Mucosa of descending colon (tissue), 3 donors: ENCODE measurements at regions not wholly inside any gene's neighbourhood (a gene's known extent, or its start where the extent isn't known, plus 50 kb on each side); places are given as distances from the start of the nearest gene placed in this dataset.

ENCODE experiments used
- ATAC-seq: fragments of 200-7000 bp; cut with Tn5 transposase; one replicate; pipeline ENCODE4 v1.9.1; 2020; ENCODE audit warnings: mild to moderate bottlenecking, moderate library complexity
- DNase-seq, 3 donors: peaks; one replicate each; pipeline ENCODE4 v3.0.0-alpha.2; 2020
- H3K36me3 ChIP-seq: fragments of 200-600 bp; one replicate; pipeline ENCODE4 v1.8.0; 2021; ENCODE audit warnings: low read depth, mild to moderate bottlenecking
- H3K4me1 ChIP-seq: fragments of 200-600 bp; one replicate; pipeline ENCODE4 v1.8.0; 2021; ENCODE audit warnings: low read depth, mild to moderate bottlenecking
- H3K4me3 ChIP-seq: fragments of 200-600 bp; one replicate; pipeline ENCODE4 v1.8.0; 2021; ENCODE audit warnings: mild to moderate bottlenecking
- H3K9me3 ChIP-seq: fragments of 200-600 bp; one replicate; pipeline ENCODE4 v1.8.0; 2021; ENCODE audit warnings: mild to moderate bottlenecking
- intact Hi-C, 2 donors: fragments of 100-400 bp; cut with DNase I in 1 of 2; cut with micrococcal nuclease in 1 of 2; formaldehyde crosslinking; loops; one replicate each; pipeline versions ENCODE4 v1.11.0 to v1.11.1; 2022; cut with DNase I, micrococcal nuclease
- TF ChIP-seq, protein P1 (sequence below): fragments of 200-600 bp; IDR thresholded peaks from one replicate; pipeline ENCODE4 v1.8.0; 2022; ENCODE audit warnings: antibody characterized with exemption, mild to moderate bottlenecking
- donor health status: DM: no; HTN: no; CAD: no; lungs with moderate emphysema.
- donor health status: DM: no; HTN: no; CAD: no.
- donor health status: DM: no; HTN: yes; CAD: no.

DNA sequence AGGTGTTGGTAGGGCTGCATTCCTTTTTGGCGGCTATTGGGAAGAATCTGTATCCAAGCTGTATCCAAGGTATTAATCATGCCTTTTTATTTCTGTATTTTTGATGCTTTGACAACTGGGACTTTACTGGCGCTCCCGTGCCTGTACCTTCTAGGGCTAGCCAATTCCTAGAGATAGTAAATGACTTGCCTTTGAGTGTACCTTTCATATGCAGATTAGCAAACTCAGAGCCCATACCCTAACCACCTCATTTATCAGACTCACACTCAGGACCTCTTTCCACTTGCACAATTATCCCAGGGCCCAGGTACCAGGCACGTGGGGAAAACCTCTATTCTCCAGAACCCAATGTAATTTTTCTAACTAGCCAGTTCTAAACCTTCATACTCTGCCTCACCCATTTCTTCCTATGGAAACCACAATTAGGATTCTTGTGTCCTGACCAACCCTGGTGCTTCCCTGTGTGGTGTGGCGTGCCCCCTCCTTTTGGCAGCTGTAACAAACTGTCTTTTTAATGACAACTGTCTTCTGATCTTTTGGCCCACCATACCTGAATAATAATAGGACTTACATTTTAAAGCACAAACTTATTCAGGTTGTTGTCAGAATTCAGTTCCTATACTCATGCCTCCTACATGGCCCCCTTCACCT lies 65.8 kb upstream of the PNPT1 start:
- Histone ChIP-seq H3K9me3 (no peaks in the 10 kb centered on the region), H3K4me3 (no peak overlapping the region), H3K36me3 (no peaks in the 10 kb centered on the region), H3K4me1 (no peaks in the 10 kb centered on the region)
- TF ChIP-seq, protein P1, sequence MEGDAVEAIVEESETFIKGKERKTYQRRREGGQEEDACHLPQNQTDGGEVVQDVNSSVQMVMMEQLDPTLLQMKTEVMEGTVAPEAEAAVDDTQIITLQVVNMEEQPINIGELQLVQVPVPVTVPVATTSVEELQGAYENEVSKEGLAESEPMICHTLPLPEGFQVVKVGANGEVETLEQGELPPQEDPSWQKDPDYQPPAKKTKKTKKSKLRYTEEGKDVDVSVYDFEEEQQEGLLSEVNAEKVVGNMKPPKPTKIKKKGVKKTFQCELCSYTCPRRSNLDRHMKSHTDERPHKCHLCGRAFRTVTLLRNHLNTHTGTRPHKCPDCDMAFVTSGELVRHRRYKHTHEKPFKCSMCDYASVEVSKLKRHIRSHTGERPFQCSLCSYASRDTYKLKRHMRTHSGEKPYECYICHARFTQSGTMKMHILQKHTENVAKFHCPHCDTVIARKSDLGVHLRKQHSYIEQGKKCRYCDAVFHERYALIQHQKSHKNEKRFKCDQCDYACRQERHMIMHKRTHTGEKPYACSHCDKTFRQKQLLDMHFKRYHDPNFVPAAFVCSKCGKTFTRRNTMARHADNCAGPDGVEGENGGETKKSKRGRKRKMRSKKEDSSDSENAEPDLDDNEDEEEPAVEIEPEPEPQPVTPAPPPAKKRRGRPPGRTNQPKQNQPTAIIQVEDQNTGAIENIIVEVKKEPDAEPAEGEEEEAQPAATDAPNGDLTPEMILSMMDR: no peak
- no peak for DNase-seq
- ATAC-seq: no peak
- intact Hi-C loops: no loop called here

GRCh38 chr2:55751966-55752365 lies 58.3 kb upstream of the PNPT1 start:
- Histone ChIP-seq H3K4me3 (no peak overlapping the region), H3K36me3 (no peaks in the 10 kb centered on the region), H3K9me3 (no peaks in the 10 kb centered on the region), H3K4me1 (no peaks in the 10 kb centered on the region)
- TF ChIP-seq, protein P1: no peak
- intact Hi-C loops: no loop called here
- ATAC-seq: no peak
- no peak for DNase-seq

GRCh38 chr2:55743583-55743982 lies 49.9 kb upstream of the PNPT1 start:
- Histone ChIP-seq H3K4me1 (no peaks in the 10 kb centered on the region), H3K9me3 (no peaks in the 10 kb centered on the region), H3K4me3 (no peak overlapping the region), H3K36me3 (no peaks in the 10 kb centered on the region)
- intact Hi-C loops: no loop called here
- TF ChIP-seq, protein P1: no peak
- DNase-seq: no peak
- ATAC-seq: no peak
